WERI-Rb-1 (cell line): ENCODE measurements at regions not wholly inside any gene's neighbourhood (a gene's known extent, or its start where the extent isn't known, plus 50 kb on each side); places are given as distances from the start of the nearest gene placed in this dataset.

Source experiments
- DNase-seq: peaks from one replicate; pipeline ENCODE4 v3.0.0-alpha.2; 2020
- H3K27ac ChIP-seq: fragments of 250-450 bp; sonication (Bioruptor Pico); 2 replicates; pipeline ENCODE4 v1.5.1; 2020; ENCODE audit warnings: mild to moderate bottlenecking, moderate library complexity
- H3K27me3 ChIP-seq: fragments of 250-450 bp; sonication (Bioruptor Pico); 2 replicates; pipeline ENCODE4 v1.5.1; 2021; ENCODE audit warnings: mild to moderate bottlenecking, low read depth, moderate library complexity; ENCODE audit not compliant: insufficient read depth, severe bottlenecking
- H3K36me3 ChIP-seq: fragments of 250-450 bp; sonication (Bioruptor Pico); 2 replicates; pipeline ENCODE4 v1.5.1; 2020; ENCODE audit warnings: mild to moderate bottlenecking, moderate library complexity
- H3K4me3 ChIP-seq: 2 replicates; pipeline ENCODE4 v1.5.1; 2011; ENCODE audit warnings: low read depth, mild to moderate bottlenecking, control low read depth, low read length
- H3K9me3 ChIP-seq: fragments of 250-450 bp; sonication (Bioruptor Pico); 2 replicates; pipeline ENCODE4 v1.5.1; 2021; ENCODE audit warnings: mild to moderate bottlenecking, moderate library complexity; ENCODE audit not compliant: severe bottlenecking
- CTCF ChIP-seq: IDR thresholded peaks from 2 replicates; pipeline ENCODE4 v1.5.1; 2011; ENCODE audit warnings: low read depth, mild to moderate bottlenecking, control low read depth, inconsistent platforms, low read length

DNA sequence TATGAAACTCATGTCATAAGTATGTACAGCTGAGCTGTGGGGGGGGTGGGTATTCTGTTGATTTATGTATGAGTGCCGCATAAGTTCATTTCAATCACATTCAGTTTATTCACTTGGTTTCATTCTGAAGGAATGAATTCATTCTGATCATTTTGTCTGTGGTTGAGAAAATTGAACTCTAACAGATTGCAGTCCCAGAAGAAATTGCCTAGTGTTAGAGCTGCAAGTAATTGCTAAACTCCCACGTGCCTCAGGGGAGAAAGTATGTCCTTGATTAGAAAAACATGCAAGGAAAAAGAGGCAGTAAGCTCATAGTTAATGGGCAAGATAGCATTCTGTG lies 442.4 kb upstream of the MGAT4C start:
- Histone ChIP-seq H3K27ac (no peak overlapping the region), H3K27me3 (no peaks in the 10 kb centered on the region), H3K9me3 (no peaks in the 10 kb centered on the region), H3K36me3 (no peaks in the 10 kb centered on the region), H3K4me3 (no peak overlapping the region)
- no peak for TF ChIP-seq CTCF
- no peak for DNase-seq

DNA sequence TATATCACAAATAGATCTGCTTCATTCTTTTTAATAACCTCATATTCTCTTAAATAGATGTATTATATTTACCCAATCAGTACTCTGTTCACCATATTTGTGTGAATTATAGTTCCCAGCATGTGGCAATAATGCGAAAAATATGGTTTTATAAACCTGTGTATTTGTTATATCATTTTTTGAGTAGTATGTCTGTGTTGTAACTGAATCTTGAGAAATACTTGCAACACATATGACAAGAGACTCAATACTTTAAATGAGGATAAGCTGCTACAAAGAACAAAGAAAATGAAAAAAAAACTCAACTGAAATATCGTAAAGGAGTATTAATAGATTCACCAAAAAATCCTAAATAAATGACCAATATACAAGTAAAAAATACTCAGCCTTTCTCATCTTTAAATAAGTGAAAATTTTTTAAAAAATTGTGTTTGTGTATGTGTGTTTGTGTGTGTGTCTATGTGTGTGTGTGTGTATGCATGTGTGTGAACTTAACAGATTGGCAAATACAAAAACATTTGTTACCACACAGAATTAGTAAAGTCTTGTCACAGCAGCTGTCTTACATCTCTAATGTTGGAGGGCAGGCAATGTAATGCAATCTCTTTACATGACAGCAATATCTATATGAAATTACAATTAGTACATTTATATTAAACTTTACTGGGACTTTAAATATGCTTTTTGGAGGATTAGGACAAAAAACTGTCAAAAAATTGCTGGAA lies 441.9 kb upstream of the MGAT4C start:
- no peak for TF ChIP-seq CTCF
- H3K36me3 ChIP-seq: no peaks in the 10 kb centered on the region
- H3K4me3 ChIP-seq: no peak overlapping the region
- H3K9me3 ChIP-seq: no peaks in the 10 kb centered on the region
- no peak for DNase-seq
- H3K27me3 ChIP-seq: no peaks in the 10 kb centered on the region
- no peak overlapping the region for H3K27ac ChIP-seq

- Histone ChIP-seq H3K27me3 (no peaks in the 10 kb centered on the region), H3K9me3 (no peaks in the 10 kb centered on the region), H3K4me3 (no peak overlapping the region), H3K36me3 (no peaks in the 10 kb centered on the region), H3K27ac (no peak overlapping the region)
- no peak for DNase-seq
- TF ChIP-seq CTCF: no peak
Measured at GRCh38 chr12:86683568-86684304, 427.5 kb upstream of the MGAT4C start.

DNA sequence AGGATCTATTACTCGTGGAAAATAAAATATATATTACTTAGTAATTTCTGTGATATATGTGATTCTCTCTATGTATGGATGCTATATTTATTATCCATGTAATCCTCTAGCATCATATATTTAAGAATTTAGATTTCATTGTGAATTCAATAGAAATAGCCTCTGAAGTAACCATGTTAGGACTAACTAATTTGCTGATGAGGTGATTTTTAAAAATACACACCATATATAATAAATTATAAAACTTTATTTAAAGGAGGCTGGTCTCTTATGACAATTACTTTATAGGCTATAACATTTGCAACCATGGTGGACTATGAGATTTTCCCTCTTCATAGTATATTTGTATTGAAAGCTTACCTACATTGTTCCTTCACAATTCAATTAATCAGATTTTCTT lies 424.9 kb upstream of the MGAT4C start:
- Histone ChIP-seq H3K9me3 (no peaks in the 10 kb centered on the region), H3K36me3 (no peaks in the 10 kb centered on the region), H3K4me3 (no peak overlapping the region)

GRCh38 chr12:86675197-86675596 lies 419.0 kb upstream of the MGAT4C start:
- Histone ChIP-seq H3K27ac (no peak overlapping the region), H3K9me3 (no peaks in the 10 kb centered on the region), H3K36me3 (no peaks in the 10 kb centered on the region), H3K27me3 (no peaks in the 10 kb centered on the region), H3K4me3 (no peak overlapping the region)
- no peak for DNase-seq
- no peak for TF ChIP-seq CTCF

More for the DNA sequence above, 424.9 kb upstream of the MGAT4C start:
- Histone ChIP-seq H3K27ac (no peak overlapping the region), H3K27me3 (no peaks in the 10 kb centered on the region)
- TF ChIP-seq CTCF: no peak
- no peak for DNase-seq
